Hematopoietic multipotent progenitor cell treated with erythropoietin and hydrocortisone succinate and interleukin-3 and kit ligand, for 8 days (in vitro differentiated cells): ENCODE measurements at regions not wholly inside any gene's neighbourhood (a gene's known extent, or its start where the extent isn't known, plus 50 kb on each side); places are given as distances from the start of the nearest gene placed in this dataset.

Source experiments
- DNase-seq: peaks from one replicate; pipeline ENCODE4 v3.0.0-alpha.2; 2015

DNA sequence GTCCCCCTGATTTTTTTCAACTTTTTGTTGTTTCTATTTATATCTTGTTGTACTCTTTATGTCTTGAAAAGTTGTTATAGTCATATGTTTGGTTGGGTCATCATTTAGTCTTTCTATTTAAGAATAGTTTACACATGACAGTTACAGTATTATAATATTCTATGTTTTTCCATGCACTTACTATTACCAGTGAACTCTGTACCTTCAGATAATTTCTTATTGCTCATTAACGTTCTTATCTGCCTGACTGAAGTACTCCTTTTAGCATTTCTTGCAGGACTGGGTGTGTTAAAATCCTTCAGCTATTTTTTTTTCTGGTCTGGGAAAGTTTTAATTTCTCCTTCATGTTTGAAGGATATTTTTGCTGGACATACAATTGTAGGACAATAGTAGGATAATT lies 157.7 kb upstream of the DIPK2B start:
- DNase-seq = no peak

DNA sequence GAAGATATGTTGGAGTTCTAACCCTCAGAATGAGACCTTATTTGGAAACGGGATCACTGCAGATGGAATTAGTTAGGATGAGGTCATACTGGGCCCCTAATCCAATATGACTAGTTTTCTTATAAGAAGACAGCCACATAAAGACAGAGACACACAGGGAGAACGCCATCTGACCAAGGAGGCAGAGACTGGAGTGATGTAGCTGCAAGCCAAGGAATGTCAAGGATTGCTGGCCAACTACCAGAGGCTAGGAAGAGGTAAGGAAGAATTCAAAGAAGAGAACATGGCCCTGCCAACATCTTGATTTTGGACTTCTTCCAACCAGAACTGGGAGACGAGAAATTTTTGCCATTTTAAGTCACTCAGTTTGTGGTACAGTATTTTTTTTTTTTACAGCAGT lies 152.8 kb upstream of the DIPK2B start:
- DNase-seq = no peak

DNA sequence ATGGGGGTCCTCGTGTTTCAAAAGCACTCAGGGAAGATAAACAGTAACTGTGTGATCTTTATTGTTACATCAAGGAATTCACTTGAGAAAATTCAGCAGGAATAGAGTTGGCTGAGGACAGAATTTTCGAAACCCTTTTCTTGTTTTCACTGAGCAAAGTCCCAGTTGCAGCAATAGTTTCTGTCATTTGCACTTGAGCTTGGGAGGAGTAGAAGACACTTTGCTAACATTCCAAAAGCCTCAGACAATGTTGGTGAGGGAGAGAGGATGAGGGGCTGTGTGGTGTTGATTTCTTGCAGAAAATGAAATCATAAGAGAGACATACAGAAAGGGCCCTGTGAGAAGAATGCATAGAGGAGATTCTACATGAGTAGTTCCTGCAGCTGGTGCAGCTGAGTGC lies 151.9 kb upstream of the DIPK2B start:
- DNase-seq = no peak

DNA sequence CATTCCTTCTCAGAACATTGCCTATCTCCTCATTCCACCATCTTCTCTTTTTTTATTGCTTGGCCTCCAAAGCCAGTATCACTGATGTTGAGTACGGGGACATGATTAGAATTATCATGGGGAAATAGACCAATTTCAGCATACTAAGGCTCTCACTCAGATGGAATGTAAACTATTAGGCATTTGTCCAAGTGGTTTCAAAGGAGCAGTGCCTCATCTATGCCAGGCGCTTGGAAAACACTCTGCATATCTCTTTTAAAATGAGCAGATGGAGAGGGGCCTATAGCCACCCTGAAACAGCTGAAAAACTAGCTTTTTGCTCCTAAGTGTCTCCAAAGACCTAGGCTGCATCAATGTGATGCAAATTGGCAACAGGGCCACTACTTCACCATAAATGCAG lies 150.8 kb upstream of the DIPK2B start:
- DNase-seq = no peak

DNA sequence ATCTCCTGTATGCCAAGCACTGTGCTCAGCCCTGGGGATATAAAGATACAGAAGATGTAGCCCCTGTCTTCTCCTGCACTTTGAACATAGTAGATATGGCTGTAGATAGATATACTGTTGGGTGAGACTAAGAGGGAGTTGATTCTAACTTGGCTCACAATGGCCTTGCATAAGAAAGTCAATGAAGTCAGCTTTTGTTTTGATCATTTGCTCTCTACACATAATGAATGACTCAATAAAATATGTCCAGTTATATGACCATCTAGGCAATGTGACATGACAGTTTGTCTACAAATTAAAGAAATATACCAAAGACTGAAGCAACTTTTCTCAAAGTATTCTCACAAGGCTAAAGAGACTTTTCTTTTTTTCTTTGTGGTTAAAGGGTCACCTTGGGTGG lies 147.6 kb upstream of the DIPK2B start:
- no peak for DNase-seq

DNA sequence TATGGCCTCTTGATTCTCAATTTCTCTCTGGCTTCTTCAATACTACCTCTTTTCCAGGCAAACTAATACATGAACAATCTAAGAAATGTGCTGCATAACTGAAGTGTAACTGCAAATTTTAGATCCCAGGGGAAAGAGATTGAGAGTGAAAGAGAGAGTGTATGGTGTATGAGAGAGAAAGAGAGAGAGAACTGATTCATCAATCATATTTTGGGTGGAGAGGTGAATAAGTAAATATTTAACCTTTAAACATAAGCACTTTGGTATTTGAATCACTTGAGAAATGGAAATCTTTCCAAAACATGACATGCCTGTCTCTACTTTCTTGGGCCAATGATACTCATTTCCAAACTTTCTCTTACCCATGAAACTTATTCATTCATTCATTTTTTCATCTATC lies 147.2 kb upstream of the DIPK2B start:
- no peak for DNase-seq

DNA sequence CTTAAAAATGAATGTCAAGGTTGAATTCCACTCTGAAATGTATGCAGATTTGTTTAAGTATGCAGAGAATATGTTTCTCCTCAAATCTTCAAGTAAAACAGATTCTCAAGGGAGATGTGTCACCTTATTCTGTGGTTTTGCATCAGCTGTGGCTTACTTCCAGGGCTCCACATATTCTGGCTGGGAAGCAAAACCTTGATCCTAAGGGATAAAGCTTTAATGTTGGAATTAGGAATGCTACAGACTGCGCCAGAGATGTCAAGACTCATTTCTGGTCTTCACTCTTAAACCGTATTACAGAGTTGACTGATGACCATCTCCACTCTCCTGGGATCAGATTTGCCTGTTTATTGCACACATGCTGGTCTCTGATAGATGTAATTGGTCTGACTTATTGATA lies 143.9 kb upstream of the DIPK2B start:
- DNase-seq = no peak

DNA sequence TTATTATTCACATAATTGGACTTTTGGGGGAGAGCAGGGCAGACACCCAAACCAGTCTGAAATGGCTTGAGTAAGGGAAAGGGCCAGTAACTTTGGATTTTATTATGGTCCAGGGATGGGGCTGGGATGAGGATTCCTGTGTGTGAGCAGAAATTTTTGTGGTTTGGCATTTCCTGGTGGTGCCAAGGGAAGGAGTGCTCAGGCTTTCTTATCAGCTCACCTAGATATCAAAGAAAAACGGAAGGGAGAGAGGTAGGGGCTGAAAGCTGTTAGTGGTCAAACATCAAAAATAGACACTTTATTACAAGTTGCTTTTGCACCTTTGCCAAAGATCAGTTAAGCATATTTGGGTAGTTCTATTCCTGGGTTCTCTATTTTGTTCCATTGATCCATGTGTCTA lies 128.5 kb upstream of the DIPK2B start:
- no peak for DNase-seq

DNA sequence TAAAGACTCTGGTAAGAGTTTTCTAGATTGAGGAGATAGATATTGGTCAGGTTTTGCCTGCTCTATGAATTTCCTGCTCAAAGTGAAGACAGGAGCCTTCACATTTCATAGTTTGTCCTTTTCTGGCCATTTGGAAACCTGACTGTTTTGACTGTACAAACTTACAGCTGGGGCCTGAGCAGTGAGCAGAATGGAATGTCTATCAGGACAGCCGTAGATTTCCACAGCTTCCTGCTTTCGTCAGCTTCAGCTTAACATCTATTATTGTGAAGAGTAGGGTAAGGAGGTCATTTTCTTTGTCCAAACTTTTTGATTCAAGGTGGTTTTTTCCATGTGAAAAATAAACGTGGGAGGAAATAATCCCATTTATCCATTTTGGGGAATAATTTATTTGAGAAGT lies 124.3 kb upstream of the DIPK2B start:
- DNase-seq = no peak

DNA sequence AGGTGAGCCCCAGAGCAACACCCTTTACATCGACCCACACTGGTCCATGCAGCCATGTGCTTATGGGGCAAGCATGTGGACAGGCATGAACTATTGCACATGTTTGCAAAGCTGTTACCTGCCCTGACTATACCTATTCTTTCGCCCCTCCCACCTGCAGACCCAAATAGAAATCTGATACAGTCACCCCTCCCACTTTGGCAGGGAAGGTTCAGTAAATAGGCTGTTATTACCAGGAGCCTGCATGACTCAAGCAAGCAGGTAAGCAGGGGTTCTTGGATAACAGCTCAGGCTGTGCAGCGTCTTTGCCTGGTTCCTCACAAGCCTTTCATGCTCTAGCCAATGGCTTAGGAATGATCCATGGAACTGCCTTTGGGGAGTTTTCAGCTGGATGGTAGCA lies 122.7 kb upstream of the DIPK2B start:
- no peak for DNase-seq

DNA sequence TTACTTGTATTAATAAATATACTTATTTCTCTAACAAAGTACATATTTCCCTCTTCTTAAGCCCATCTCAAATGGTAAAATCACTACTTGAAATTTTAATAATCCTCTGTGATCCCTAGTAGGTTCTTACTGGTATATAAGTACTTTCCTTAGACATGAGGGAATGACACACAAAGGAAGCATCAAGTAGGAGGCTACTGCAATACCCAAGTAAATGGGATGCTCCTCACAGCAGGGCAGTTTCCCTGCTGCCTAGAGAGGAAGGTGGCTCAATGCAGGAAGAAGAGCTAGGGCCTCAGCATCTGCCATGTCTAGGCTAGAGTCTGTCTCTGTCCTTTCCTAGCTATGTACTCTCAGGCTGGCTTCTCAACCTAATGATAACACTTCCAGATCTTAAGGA lies 122.1 kb upstream of the DIPK2B start:
- no peak for DNase-seq

DNA sequence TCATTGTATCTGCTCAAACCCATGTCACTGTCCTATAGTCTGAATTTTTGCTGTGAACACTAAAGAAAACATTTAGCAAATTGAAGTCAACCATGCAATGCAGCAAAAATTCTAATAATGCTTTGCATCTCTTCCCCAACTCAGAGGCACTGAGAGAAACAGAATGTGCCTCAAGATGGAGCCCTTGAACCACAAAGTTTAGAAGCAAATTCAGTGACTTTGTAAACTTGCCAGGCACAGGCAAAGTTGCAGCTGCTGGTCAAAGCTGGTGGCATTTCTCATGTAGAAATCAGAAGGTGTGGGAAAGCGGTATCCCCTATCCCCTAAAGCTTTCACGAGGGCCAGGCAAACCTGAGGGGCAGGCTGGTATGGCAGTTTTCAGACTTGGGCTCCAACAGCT lies 121.7 kb upstream of the DIPK2B start:
- DNase-seq = peak; percentile 4

DNA sequence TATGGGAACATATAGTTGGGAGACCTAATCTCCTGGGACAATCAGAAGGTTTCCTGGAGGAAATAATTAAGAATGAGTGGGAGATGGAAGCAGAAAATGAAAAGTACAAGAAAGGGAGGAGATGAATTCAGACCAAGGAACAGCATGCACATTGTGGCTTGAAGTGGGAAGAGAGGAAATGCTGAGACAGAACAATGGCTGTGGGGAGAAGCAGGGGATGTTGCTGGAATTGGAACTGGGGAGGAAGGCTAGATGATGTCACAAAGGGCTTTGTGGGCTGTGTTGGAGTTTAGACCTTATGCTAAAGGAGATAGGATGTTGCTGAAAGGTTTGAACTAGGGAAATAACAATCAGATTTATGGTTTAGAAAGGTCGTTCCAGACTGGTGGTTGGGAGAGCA lies 119.5 kb upstream of the DIPK2B start:
- DNase-seq = no peak

DNA sequence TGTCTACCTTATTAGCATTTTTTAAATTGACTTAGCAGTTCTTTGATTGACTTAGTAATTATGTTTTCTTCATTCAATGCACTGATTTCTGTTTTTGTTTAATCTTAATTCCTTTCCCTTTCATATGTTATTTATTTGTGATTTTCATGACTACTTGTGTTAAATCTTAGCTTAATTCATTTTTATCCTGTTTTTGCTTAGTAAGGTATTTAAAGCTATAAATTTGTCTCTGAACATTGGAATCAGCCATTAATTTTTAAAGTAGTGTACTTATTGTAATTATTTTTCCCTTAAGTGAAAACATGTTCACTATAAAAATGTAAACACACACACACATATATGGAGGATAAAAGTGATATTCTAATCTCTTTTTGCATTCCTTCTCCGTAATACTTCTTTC lies 109.1 kb upstream of the DIPK2B start:
- no peak for DNase-seq

DNA sequence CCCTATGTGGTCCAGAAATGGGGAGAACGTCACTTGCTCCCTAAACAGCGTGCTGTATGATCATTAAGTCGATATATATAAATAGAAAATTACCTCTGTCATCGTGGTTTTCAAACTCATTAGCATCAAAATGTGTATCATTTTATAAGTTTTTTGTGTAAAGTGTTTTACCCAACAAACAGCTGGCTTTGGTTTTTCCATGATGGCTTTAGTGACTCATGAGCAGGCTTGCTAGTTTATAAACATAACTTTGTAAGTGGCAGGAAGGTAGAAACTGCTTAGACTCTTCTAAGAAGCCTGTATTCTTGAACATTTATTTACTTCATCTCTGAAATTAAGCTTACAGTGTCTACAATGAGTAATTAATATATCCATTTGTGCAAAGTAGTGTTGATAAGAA lies 108.4 kb upstream of the DIPK2B start:
- no peak for DNase-seq

DNA sequence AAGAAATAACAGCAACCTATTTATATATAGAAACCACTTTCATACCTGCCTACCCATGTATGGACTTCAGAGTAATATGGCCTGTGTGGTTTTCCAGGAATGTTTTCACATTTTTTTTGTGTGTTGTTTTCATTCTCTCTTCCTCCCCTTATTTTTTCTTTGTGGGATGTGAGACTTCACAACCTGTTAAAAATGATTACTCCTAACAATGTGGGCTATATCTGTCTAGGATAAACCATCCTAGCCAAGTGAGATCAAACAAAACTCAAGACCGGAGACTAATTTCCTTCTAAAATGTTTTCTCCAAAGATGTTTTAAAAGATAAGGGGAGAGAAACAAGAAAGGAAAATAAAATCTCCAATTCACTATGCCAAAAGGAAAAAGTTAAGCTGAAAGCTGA lies 106.1 kb upstream of the DIPK2B start:
- no peak for DNase-seq

DNA sequence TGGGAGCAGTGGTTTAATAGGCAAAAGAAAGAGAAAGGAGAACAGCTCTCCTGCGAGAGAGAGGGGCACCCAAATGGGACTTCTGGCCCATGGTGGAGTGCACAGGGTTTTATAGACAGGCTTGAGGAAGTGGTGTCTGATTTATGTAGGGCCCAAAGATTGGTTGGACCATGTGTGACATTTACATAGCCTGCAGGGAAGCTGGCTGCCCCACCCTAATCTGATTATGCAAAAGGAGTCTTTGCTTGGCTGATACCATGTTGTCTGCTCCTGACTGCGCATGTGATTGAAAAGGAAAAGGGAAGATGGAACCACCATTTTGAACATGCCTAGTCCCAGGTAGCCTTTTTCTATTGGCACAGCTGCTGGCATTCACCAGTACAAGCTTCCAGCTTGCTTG lies 100.0 kb upstream of the DIPK2B start:
- DNase-seq = no peak

DNA sequence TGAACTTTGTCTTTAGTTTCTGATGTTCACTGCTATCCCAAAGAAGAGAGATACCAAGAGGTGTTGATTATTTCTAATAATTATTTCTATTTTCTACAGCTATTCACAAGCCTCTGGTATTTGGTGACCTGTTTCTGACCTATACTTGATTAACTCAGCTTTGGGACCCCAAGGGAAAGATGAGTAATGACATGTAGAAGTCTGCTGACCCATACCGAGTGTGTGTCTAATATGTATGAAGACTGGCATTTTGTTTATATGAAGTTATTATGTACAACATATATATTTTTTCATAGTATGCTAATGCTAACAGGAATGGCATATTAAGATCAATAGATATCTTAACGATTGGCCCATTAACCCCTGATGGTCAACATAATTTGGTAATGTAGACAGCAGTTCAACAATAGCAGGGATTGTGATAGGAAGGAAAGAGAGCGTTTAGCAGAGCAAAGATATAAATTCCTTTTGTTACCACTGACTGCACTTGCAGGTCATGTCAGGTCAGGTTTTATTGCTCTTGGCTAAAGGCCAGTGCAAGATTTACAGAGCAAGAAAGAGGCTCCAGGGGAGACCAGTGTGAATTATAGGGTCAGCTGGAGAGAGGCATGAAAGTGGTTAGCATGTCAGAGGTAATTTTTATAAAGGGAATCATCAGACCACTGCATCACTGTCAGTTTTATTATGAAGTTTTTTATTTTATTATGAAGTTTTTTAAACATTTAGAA lies 94.7 kb upstream of the DIPK2B start:
- DNase-seq = no peak

DNA sequence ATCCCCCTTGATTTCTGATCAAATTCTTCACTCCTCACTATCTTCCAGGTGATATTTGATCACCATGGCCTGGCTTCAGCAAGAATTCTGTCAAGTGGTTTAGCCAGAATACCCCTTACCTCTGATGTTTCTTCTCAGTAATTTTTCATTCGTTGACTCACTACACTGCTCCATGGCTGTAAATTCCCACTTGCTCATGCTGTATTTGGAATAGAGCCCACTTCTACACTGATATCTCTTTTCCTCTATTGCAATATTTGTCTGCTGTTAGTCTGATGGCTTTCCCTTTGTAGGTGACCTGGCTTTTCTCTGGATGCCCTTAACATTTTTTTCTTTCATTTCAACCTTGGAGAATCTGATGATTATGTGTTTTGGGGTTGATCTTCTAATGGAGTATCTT lies 73.9 kb upstream of the DIPK2B start:
- DNase-seq = no peak

DNA sequence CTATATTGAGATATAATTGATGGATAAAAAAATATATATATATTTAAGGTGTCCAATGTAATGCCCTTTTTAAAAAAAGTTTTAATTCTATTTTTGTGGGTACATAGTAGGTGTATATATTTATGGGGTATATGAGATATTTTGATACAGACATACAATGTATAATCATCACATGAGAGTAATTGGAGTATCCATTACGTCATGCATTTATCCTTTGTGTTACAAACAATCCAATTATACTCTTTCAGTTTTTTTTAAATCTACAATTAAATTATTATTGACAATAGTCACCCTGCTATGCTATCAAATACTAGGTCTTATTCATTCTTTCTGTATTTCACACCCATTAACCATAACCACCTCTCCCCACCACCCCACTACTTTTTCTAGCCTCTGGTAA lies 66.3 kb upstream of the DIPK2B start:
- no peak for DNase-seq

DNA sequence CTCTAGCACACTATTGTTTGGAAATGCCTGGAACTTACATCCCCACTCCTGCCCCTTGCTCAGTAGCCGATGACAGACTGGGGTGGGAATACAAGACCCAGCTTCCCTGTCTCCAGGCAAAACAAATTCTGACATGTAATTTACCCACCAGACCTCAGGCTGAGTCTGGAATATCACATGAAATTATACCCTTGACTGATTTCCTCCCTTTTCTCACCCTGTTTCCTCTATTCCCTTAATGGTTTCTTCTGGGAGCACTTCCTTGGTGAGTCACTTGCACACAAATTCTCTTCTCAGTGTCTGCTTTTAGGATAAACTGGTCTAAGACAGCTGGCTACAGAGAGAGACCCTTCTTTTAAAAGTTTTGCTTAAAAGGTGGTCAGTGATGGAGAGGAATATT lies 65.8 kb upstream of the DIPK2B start:
- no peak for DNase-seq

DNA sequence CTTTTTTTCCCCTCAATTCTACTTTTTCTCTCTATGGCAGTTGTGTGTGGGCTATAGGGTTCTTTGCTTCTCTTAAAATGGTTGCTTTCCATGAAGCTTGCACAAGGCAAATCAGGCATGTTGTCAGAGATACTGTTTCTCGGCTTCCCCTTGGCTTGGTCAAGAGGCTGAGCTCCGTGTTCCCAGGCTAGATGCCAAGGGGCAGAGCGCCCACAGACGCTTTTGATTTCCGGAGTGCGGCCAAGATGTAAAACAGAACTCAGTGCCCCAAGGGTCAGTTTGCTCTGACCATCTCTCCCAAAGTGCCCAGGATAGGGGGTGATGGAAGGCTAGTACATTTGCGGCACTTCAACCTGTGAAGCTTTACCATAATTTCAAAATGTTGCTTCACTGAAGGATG lies 64.2 kb upstream of the DIPK2B start:
- no peak for DNase-seq

DNA sequence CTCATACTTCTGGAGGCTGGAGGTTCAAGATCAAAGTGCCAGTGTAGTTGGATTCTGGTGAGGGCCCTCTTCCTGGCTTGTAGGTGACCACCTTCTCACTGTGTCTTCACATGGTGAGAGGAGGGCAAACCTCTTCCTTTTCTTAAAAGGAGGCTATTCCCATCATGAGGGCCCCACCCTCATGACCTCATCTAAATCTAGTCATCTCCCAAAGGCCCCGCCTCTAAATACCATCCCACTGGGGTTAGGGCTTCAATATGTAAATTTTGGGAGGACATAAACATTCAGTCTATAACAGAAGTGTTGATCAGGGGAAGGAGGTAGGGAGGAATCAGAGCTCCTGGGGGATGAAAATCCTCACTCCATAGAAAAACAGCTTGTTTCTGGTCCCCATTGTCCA lies 60.8 kb upstream of the DIPK2B start:
- no peak for DNase-seq

DNA sequence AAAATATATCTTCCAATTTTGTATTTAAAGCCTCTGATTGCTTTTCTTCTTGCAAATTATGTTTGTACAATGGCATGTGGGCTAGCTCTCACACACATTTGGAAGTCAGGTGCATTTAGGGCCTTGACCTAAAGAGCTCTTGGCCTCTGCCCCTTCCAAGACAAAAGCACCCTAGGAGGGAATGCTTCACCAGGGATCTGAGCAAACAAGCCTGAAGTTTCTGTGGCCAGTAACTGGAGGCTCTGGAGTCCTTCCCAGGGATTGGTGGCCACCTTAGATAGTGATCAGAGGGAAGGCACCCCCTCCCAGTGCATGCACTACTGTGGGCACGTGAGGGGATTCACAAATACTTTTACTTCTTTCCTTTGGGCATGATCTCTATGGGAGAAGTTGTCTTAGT lies 60.3 kb upstream of the DIPK2B start:
- DNase-seq = no peak

DNA sequence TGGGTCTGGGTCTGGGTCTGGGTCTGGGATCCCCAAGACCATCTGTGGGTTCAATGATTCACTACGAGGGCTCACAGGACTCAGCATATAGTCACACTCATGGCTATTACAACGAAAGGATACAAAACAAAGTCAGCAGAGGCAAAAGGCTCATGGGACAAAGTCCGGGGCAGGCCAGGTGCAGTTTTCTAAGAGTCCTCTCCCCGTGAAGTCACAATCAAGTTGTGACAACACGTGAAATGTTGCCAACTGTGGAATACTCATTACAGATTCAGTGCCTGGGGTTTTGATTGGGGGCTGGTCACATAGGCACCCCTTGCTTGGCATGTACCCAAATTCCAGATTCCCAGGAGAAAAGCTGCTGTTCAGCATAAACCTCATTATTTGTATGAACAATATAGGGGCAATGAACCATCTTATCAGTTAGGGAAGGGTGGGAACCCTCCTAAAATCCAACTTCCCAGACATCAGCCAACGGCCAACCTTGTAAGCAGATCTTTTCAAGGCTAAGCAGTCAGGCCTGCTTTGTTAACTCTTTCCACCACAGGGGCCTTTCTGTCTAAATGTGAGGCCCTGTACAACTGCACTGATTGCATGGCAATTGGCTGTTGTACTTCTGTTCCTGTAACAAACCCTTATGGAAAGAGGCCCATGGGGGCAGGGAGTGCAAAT lies 58.2 kb upstream of the DIPK2B start:
- no peak for DNase-seq
